ENCODE measurements at regions not wholly inside any gene's neighbourhood (a gene's known extent, or its start where the extent isn't known, plus 50 kb on each side); places are given as distances from the start of the nearest gene placed in this dataset.

DNA sequence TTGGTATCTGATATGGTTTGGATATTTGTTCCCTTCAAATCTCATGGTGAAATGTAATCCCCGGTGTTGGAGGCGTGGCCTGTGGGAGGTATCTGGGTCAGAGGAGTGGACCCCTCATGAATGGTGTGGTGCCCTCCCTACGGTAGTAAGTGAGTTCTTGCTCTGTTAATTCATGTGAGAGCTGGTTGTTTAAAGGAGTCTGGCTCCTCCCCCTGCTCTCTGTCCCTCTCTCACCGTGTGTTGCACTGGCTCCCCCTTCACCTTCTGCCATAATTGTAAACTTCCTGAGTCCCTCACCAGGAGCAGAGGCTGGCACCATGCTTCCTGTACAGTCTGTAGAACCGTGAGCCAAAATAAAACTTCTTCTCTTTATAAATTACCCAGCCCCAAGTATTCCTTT is 246.9 kb upstream of the AGTR1 start:
- no peaks in the 10 kb centered on the region for H3K36me3 ChIP-seq (ENCODE audit: insufficient read depth, low read length, poor library complexity, severe bottlenecking)
- H3K4me1 ChIP-seq (ENCODE audit: insufficient read depth, low read length, poor library complexity, severe bottlenecking): no peaks in the 10 kb centered on the region
- BruUV-seq (replicated peaks): no TSS peak
- H3K9me3 ChIP-seq (ENCODE audit: low read depth, low read length, poor library complexity, severe bottlenecking): no peaks in the 10 kb centered on the region
- DNase-seq (ENCODE audit: low spot score): peak; percentile 58
- CTCF ChIA-PET: no interaction called here
- TF ChIP-seq EZH2 (IDR thresholded peaks at IDR 0.05; ENCODE audit: borderline replicate concordance, low read depth, low read length, poor library complexity, severe bottlenecking): no peak
- TF ChIP-seq, protein P1, sequence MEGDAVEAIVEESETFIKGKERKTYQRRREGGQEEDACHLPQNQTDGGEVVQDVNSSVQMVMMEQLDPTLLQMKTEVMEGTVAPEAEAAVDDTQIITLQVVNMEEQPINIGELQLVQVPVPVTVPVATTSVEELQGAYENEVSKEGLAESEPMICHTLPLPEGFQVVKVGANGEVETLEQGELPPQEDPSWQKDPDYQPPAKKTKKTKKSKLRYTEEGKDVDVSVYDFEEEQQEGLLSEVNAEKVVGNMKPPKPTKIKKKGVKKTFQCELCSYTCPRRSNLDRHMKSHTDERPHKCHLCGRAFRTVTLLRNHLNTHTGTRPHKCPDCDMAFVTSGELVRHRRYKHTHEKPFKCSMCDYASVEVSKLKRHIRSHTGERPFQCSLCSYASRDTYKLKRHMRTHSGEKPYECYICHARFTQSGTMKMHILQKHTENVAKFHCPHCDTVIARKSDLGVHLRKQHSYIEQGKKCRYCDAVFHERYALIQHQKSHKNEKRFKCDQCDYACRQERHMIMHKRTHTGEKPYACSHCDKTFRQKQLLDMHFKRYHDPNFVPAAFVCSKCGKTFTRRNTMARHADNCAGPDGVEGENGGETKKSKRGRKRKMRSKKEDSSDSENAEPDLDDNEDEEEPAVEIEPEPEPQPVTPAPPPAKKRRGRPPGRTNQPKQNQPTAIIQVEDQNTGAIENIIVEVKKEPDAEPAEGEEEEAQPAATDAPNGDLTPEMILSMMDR (conservative IDR thresholded peaks at IDR 0.05; ENCODE audit: low read depth, low read length): no peak
- no peak overlapping the region for H3K4me3 ChIP-seq (ENCODE audit: low read depth, low read length, poor library complexity, severe bottlenecking)
- intact Hi-C loops (cut with micrococcal nuclease; ENCODE audit: unreplicated experiment): loop anchor here (5.0 kb wide), 1 partner anchor 69 kb away; no protein-coding TSS in a partner anchor
- no peak overlapping the region for H3K27ac ChIP-seq (ENCODE audit: low read depth, low read length, poor library complexity, severe bottlenecking)
- POLR2A ChIA-PET (ENCODE audit: low non-redundant PET): no interaction called here
- no peaks in the 10 kb centered on the region for H3K27me3 ChIP-seq (replicated peaks; ENCODE audit: insufficient read depth, low read depth, low read length, poor library complexity)

DNA sequence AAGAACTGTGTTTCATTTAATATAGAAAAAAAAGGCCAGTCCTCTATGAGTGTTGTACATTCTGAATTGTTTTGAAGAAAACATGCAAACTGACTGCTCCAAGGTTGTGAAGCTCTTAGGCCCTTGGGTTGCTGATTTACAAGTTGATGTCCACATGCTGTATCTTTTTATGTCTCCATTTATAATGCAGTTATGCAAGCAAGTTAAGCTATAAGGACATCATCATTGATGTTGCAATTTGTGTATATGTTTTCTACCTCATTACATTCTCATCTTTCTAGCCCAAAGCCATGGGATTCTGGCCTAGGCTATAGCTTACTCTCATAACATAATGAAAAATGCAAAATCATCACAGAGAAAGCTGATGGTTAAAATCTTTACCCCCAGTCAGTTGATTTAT is 245.7 kb upstream of the AGTR1 start:
- no peak for DNase-seq (ENCODE audit: low spot score)
- no peak overlapping the region for H3K4me3 ChIP-seq (ENCODE audit: low read depth, low read length, poor library complexity, severe bottlenecking)
- TF ChIP-seq, protein P1 (conservative IDR thresholded peaks at IDR 0.05; ENCODE audit: low read depth, low read length): no peak
- no peak for TF ChIP-seq EZH2 (IDR thresholded peaks at IDR 0.05; ENCODE audit: borderline replicate concordance, low read depth, low read length, poor library complexity, severe bottlenecking)
- no peaks in the 10 kb centered on the region for H3K27me3 ChIP-seq (replicated peaks; ENCODE audit: insufficient read depth, low read depth, low read length, poor library complexity)
- POLR2A ChIA-PET (ENCODE audit: low non-redundant PET): no interaction called here
- CTCF ChIA-PET: no interaction called here
- intact Hi-C loops (cut with micrococcal nuclease; ENCODE audit: unreplicated experiment): loop anchor here (5.0 kb wide), 1 partner anchor 70 kb away; no protein-coding TSS in a partner anchor
- no TSS peak for BruUV-seq (replicated peaks)
- H3K9me3 ChIP-seq (ENCODE audit: low read depth, low read length, poor library complexity, severe bottlenecking): no peaks in the 10 kb centered on the region
- H3K4me1 ChIP-seq (ENCODE audit: insufficient read depth, low read length, poor library complexity, severe bottlenecking): no peaks in the 10 kb centered on the region
- no peaks in the 10 kb centered on the region for H3K36me3 ChIP-seq (ENCODE audit: insufficient read depth, low read length, poor library complexity, severe bottlenecking)
- no peak overlapping the region for H3K27ac ChIP-seq (ENCODE audit: low read depth, low read length, poor library complexity, severe bottlenecking)

DNA sequence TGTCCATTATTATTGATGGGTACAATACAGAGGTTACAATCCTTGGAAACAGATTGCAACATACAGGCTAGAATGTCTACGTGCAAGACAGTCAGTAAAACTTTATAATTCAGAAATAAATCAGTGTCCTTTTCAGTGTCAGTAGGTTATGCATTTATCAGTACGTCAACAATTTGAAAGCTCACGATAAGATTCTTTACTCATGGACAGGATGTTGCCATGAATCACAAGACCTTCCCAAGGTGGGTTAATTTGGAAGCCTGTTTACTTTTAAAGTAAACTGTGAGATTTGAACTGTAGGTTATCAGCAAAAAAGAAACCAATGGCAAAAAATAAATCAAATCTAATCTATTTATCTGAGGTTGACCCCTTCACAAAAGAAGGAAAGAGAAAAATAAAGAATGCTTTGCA is 243.9 kb upstream of the AGTR1 start:
- no peak for DNase-seq (ENCODE audit: low spot score)
- POLR2A ChIA-PET (ENCODE audit: low non-redundant PET): no interaction called here

More for the DNA sequence above, 243.9 kb upstream of the AGTR1 start:
- no TSS peak for BruUV-seq (replicated peaks)
- CTCF ChIA-PET: no interaction called here
- no peaks in the 10 kb centered on the region for H3K9me3 ChIP-seq (ENCODE audit: low read depth, low read length, poor library complexity, severe bottlenecking)
- H3K4me3 ChIP-seq (ENCODE audit: low read depth, low read length, poor library complexity, severe bottlenecking): no peak overlapping the region
- intact Hi-C loops (cut with micrococcal nuclease; ENCODE audit: unreplicated experiment): loop anchor here (5.0 kb wide), 1 partner anchor 71 kb away; no protein-coding TSS in a partner anchor
- no peak for TF ChIP-seq EZH2 (IDR thresholded peaks at IDR 0.05; ENCODE audit: borderline replicate concordance, low read depth, low read length, poor library complexity, severe bottlenecking)
- TF ChIP-seq, protein P1 (conservative IDR thresholded peaks at IDR 0.05; ENCODE audit: low read depth, low read length): no peak
- no peaks in the 10 kb centered on the region for H3K36me3 ChIP-seq (ENCODE audit: insufficient read depth, low read length, poor library complexity, severe bottlenecking)
- H3K27ac ChIP-seq (ENCODE audit: low read depth, low read length, poor library complexity, severe bottlenecking): no peak overlapping the region
- no peaks in the 10 kb centered on the region for H3K4me1 ChIP-seq (ENCODE audit: insufficient read depth, low read length, poor library complexity, severe bottlenecking)
- no peaks in the 10 kb centered on the region for H3K27me3 ChIP-seq (replicated peaks; ENCODE audit: insufficient read depth, low read depth, low read length, poor library complexity)

Measured in A673 (cell line).